SK-N-MC (cell line): ENCODE measurements at regions not wholly inside any gene's neighbourhood (a gene's known extent, or its start where the extent isn't known, plus 50 kb on each side); places are given as distances from the start of the nearest gene placed in this dataset.

Source experiments
- DNase-seq: peaks from one replicate; pipeline ENCODE4 v3.0.0-alpha.2; 2011; ENCODE audit warnings: low read depth, low spot score
- H3K27ac ChIP-seq: fragments of 200-600 bp; sonication (generic); 2 replicates; pipeline ENCODE4 v1.5.1; 2016; ENCODE audit warnings: mixed run types
- H3K36me3 ChIP-seq: fragments of 200-600 bp; sonication (generic); 2 replicates; pipeline ENCODE4 v1.6.1; 2017; ENCODE audit warnings: antibody characterized with exemption, low read length, mixed read lengths; ENCODE audit not compliant: insufficient read depth
- H3K4me3 ChIP-seq: fragments of 200-600 bp; sonication (generic); 2 replicates; pipeline ENCODE4 v1.5.1; 2016
- H3K9ac ChIP-seq: fragments of 200-600 bp; sonication (generic); 2 replicates; pipeline ENCODE4 v1.8.0; 2017; ENCODE audit warnings: mixed run types, mixed read lengths; ENCODE audit not compliant: insufficient read length
- H3K9me3 ChIP-seq: fragments of 200-600 bp; sonication (generic); 2 replicates; pipeline ENCODE4 v1.6.1; 2017; ENCODE audit warnings: low read depth, mild to moderate bottlenecking, antibody characterized with exemption, low read length, moderate library complexity, mixed read lengths
- EZH2 ChIP-seq: fragments of 200-600 bp; sonication (generic); IDR thresholded peaks from one replicate; pipeline ENCODE4 v1.6.1; 2017; ENCODE audit warnings: antibody characterized with exemption
- FOXP2 ChIP-seq: optimal IDR thresholded peaks from 2 replicates; pipeline ENCODE3; 2011; ENCODE audit warnings: mild to moderate bottlenecking, moderate library complexity; ENCODE audit not compliant: insufficient read depth; ENCODE audit errors: extremely low read length, control extremely low read depth
- POLR2AphosphoS5 ChIP-seq: IDR thresholded peaks from 2 replicates; pipeline ENCODE4 v1.6.1; 2012; ENCODE audit warnings: mild to moderate bottlenecking, low read depth, low read length, borderline replicate concordance

DNA sequence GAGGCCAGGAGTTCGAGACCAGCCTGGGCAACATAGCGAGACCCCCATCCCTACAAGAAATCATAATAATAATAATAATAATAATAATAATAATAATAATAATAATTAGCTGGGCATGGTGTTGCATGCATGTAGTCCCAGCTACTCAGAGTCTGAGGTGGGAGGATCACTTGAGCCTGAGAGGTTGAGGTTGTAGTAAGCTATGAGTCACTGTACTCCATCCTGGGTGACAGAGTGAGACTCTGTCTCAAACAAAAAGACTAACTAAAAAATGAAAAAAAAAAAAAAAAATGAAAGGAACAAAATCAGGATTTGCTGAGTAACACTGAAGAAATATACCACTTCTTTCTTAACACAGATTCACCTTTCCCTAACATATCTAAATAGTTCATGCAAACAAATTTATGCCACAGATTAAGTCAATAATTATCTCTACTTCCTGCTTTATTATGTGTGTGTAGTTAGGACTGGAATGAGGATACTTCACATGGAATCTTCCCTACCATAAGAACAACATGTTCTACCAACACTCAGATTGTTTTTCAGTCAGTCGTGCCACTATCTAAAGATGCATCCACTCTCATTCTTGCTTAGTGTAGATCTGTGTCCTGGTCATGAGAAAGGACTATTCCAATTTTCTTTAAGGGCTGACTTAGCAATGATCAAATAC lies 928.7 kb downstream of the SLC4A3 start:
- TF ChIP-seq EZH2: no peak
- TF ChIP-seq FOXP2: no peak
- no peak for TF ChIP-seq POLR2AphosphoS5
- H3K9ac ChIP-seq: no peak overlapping the region
- H3K4me3 ChIP-seq: no peak overlapping the region
- no peak overlapping the region for H3K27ac ChIP-seq
- no peaks in the 10 kb centered on the region for H3K9me3 ChIP-seq
- H3K36me3 ChIP-seq: no peaks in the 10 kb centered on the region
- no peak for DNase-seq

DNA sequence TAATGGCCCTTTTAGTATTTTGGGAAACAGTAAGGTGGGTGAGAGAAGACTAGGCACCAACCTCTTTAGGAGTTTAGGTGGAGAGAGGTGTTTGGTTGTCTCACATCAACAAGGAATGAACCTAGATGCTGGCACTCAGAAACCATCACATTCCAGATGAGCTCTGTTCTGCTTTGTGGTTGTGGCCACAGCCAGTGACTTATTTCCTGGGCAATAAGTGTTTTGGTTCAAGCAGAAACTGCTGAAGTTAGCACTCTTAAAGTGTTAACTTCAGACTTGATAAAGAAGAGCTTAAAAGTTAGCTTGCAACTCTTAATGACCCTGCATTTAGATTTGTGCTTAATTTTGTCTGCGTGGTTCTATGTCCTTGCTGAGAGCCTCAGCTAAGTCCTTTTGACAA lies 929.2 kb downstream of the SLC4A3 start:
- H3K9ac ChIP-seq: no peak overlapping the region
- no peak overlapping the region for H3K27ac ChIP-seq
- no peak for DNase-seq
- H3K9me3 ChIP-seq: no peaks in the 10 kb centered on the region
- no peak overlapping the region for H3K4me3 ChIP-seq
- H3K36me3 ChIP-seq: no peaks in the 10 kb centered on the region
- TF ChIP-seq POLR2AphosphoS5 (no peak), EZH2 (no peak), FOXP2 (no peak)

DNA sequence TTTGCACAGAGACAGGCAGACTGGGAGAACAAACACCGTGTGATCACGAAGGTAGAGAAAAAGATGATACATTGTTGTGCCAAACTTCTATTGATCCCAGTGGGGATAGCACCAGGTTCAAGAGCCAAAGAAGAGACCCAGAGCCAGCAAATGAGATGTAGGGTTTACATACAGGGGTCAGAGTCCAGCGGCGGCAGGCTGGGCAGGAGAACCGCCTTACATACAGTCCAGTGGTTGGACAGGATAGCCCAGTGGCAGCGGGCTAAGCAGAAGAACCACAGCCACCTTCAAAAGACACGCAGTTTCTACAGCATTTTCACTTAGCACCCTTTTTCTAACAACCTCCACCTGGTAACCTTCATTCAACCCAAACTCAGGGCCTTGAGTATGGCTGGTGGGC lies 932.8 kb downstream of the SLC4A3 start:
- TF ChIP-seq EZH2: no peak
- no peak for TF ChIP-seq POLR2AphosphoS5
- no peak for TF ChIP-seq FOXP2
- H3K36me3 ChIP-seq: no peaks in the 10 kb centered on the region
- no peak overlapping the region for H3K9ac ChIP-seq
- H3K4me3 ChIP-seq: no peak overlapping the region
- no peaks in the 10 kb centered on the region for H3K9me3 ChIP-seq
- no peak for DNase-seq
- no peak overlapping the region for H3K27ac ChIP-seq

DNA sequence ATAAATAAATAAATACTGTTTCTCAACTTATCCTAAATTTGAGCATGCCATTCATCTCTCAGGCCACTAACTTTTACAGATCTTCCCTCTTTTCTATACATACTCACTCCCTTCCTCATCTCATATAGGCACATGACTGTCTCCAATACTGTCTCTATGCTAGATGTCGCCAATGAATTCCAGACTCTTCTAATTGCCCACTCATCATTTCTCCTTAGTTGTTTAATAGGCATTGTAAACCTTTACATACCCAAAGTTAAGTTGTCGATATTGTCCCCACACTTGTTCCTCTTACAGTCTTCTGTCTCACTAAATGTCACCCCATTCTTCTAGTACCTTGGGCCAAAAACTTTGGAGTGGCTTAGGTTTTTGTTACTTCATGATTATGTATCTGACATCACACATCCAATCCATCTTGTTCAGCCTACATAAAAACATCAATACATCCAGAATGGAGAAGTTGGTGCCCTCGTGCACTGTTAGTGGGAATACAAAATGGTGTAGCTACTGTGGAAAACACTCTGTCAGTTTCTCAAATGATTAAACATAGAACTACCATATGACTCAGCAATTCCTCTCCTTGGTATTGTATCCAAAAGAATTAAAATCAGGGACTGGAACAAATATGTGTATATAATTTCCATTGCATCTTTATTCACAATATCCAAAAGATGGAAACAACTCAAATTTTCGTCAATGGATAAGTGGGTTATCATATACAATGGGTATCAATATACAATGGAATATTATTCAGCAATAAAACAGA lies 935.1 kb downstream of the SLC4A3 start:
- Histone ChIP-seq H3K9me3 (no peaks in the 10 kb centered on the region), H3K4me3 (no peak overlapping the region), H3K9ac (no peak overlapping the region), H3K27ac (no peak overlapping the region), H3K36me3 (no peaks in the 10 kb centered on the region)
- DNase-seq: no peak
- TF ChIP-seq EZH2 (no peak), POLR2AphosphoS5 (no peak), FOXP2 (no peak)

DNA sequence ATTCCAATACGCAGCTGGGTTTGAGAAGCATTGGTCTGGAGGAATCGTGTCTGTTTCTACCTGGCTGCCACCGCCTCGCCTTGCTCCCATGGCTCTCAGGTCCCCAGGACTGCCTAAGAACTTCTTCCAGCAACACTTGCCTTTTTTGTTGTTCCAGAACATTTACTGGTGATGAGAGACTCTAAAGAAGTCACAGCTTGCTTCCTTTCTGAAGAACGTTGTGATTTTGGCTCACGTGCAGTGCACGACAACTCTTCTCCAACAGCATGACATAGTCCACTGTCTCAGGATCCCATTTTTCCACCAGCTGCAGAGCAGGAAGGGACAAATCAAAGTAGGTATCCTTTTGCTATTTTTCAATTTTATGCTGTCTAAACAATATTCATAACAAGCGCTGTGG lies 940.9 kb downstream of the SLC4A3 start:
- no peak for DNase-seq
- TF ChIP-seq EZH2 (no peak), POLR2AphosphoS5 (no peak), FOXP2 (no peak)
- no peak overlapping the region for H3K9ac ChIP-seq
- H3K4me3 ChIP-seq: no peak overlapping the region
- H3K9me3 ChIP-seq: no peaks in the 10 kb centered on the region
- H3K36me3 ChIP-seq: no peaks in the 10 kb centered on the region
- H3K27ac ChIP-seq: no peak overlapping the region

DNA sequence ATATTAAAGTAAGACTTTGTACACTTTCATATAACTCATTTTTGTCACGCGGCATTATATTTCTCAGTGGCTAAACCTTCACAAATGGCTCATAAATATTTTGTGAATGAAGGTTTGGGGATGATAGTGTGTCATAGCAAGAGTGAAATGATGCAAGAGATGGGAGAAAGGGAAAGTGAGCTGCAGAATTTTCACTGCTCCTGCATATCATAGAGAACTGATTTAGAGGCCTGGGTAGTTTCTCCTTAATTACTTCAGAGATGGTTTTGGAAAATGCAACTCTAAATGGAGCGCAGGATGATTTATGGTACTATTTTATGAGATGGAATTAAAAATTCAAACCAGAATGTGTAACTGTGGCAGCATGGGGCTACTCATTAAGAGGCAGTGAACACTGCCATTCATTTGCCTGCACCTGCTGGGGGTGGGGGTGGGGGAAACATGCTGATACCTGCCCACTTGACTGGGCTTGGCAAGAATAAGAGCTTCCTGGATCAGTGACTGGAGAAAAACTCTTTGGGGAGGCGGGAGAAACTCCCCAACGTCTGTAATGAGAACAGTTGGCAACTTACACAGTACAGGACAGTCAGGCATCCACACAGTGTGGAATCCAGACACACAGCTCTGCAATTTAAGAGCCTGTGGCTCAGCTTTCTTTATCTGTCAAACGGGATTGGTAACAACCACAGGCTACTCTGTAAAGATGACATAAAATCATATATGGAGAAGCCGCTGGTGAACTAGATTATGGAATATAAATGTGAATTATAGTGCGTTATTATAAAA lies 941.9 kb downstream of the SLC4A3 start:
- Histone ChIP-seq H3K27ac (no peak overlapping the region), H3K9me3 (no peaks in the 10 kb centered on the region), H3K36me3 (no peaks in the 10 kb centered on the region), H3K4me3 (no peak overlapping the region), H3K9ac (no peak overlapping the region)
- no peak for TF ChIP-seq POLR2AphosphoS5
- no peak for TF ChIP-seq FOXP2
- no peak for TF ChIP-seq EZH2
- DNase-seq: no peak

DNA sequence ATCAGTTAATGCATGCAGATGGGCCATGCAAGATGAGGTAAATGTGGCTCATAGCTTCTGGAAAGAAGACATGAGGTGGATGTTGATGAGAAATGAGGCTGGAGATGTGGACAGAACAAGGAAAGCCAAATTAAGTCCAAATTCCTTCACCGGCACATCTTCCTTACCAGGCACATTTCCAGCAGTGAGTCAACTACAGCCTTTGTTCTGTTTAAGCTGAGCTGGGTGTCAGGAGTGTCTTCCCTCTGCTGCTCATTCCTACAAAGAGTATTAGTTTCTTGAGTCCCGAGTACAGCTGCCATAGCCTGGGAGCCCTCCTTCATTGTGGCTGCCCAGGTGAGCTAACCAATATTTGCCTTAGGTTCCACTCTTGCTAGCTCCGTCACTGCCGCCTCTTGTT lies 945.0 kb downstream of the SLC4A3 start:
- Histone ChIP-seq H3K4me3 (no peak overlapping the region), H3K9me3 (no peaks in the 10 kb centered on the region), H3K36me3 (no peaks in the 10 kb centered on the region), H3K9ac (no peak overlapping the region), H3K27ac (no peak overlapping the region)
- TF ChIP-seq EZH2 (no peak), FOXP2 (no peak), POLR2AphosphoS5 (no peak)
- DNase-seq: no peak

DNA sequence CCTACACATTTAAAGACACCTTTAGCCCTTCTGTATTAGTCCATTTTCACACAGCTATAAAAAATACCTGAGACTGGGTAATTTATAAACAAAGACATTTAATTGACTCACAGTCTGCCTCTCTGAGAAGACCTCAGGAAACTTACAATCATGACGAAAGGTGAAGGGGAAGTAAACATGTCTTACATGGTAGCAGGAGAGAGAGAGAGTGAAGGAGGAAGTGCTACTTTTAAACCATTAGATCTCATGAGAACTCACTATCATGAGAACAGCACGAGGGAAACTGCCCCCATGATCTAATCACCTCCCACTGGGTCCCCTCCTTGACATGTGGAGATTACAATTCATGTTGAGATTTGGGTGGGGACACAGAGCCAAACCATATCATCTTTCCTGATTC lies 946.6 kb downstream of the SLC4A3 start:
- no peak overlapping the region for H3K9ac ChIP-seq
- no peak for DNase-seq
- no peak for TF ChIP-seq FOXP2
- no peaks in the 10 kb centered on the region for H3K36me3 ChIP-seq
- no peak overlapping the region for H3K27ac ChIP-seq
- no peak overlapping the region for H3K4me3 ChIP-seq
- no peaks in the 10 kb centered on the region for H3K9me3 ChIP-seq
